Upper lobe of right lung (tissue), 1 donor: ENCODE measurements at regions not wholly inside any gene's neighbourhood (a gene's known extent, or its start where the extent isn't known, plus 50 kb on each side); places are given as distances from the start of the nearest gene placed in this dataset.

Experiments used
- ATAC-seq: fragments of 200-7000 bp; cut with Tn5 transposase; one replicate; pipeline ENCODE4 v1.9.1; 2020; ENCODE audit warnings: mild to moderate bottlenecking, moderate library complexity
- DNase-seq: peaks from one replicate; pipeline ENCODE4 v3.0.0-alpha.2; 2020
- H3K27ac ChIP-seq: fragments of 200-600 bp; one replicate; pipeline ENCODE4 v1.8.0; 2022
- H3K27me3 ChIP-seq: fragments of 200-600 bp; one replicate; pipeline ENCODE4 v1.8.0; 2022; ENCODE audit warnings: mild to moderate bottlenecking
- H3K36me3 ChIP-seq: fragments of 200-600 bp; one replicate; pipeline ENCODE4 v1.8.0; 2022
- H3K4me1 ChIP-seq: fragments of 200-600 bp; one replicate; pipeline ENCODE4 v1.8.0; 2022
- H3K4me3 ChIP-seq: fragments of 200-600 bp; one replicate; pipeline ENCODE4 v1.8.0; 2022; ENCODE audit warnings: mild to moderate bottlenecking
- H3K9me3 ChIP-seq: fragments of 200-600 bp; one replicate; pipeline ENCODE4 v1.8.0; 2022
- intact Hi-C: fragments of 100-400 bp; cut with DNase I; formaldehyde crosslinking; loops from one replicate; pipeline ENCODE4 v1.11.0; 2022
- TF ChIP-seq, protein P1 (sequence below): fragments of 200-600 bp; IDR thresholded peaks from one replicate; pipeline ENCODE4 v1.8.0; 2022; ENCODE audit warnings: antibody characterized with exemption
- donor health status: DM: no; HTN: yes; CAD: no; lungs with severe emphysema.

DNA sequence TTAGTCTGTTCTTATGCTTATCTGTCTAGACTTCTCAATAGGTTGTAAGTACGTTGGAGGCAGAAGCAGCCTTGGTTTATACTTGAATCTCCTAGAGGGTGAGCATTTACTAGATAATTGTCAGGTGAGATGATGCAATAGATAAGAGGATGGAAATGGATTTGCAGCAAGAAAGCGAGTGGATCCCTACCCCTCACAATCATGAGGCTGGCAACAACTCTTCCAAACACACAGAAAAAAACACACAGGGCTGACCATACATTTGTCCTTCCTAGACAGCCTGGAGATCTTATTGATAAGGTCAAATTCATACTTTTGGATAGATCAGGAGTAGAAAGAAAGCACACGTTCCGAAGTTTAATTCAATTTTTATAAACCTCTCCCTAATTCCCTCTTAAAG, 481.4 kb upstream of the CAMK1G start:
- H3K4me1 ChIP-seq: no peaks in the 10 kb centered on the region
- no peak overlapping the region for H3K4me3 ChIP-seq
- no peaks in the 10 kb centered on the region for H3K36me3 ChIP-seq
- ATAC-seq (no peak), DNase-seq (no peak)
- intact Hi-C loops: no loop called here
- TF ChIP-seq, protein P1, sequence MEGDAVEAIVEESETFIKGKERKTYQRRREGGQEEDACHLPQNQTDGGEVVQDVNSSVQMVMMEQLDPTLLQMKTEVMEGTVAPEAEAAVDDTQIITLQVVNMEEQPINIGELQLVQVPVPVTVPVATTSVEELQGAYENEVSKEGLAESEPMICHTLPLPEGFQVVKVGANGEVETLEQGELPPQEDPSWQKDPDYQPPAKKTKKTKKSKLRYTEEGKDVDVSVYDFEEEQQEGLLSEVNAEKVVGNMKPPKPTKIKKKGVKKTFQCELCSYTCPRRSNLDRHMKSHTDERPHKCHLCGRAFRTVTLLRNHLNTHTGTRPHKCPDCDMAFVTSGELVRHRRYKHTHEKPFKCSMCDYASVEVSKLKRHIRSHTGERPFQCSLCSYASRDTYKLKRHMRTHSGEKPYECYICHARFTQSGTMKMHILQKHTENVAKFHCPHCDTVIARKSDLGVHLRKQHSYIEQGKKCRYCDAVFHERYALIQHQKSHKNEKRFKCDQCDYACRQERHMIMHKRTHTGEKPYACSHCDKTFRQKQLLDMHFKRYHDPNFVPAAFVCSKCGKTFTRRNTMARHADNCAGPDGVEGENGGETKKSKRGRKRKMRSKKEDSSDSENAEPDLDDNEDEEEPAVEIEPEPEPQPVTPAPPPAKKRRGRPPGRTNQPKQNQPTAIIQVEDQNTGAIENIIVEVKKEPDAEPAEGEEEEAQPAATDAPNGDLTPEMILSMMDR: no peak
- no peak overlapping the region for H3K27ac ChIP-seq
- H3K27me3 ChIP-seq: no peaks in the 10 kb centered on the region
- H3K9me3 ChIP-seq: no peaks in the 10 kb centered on the region

DNA sequence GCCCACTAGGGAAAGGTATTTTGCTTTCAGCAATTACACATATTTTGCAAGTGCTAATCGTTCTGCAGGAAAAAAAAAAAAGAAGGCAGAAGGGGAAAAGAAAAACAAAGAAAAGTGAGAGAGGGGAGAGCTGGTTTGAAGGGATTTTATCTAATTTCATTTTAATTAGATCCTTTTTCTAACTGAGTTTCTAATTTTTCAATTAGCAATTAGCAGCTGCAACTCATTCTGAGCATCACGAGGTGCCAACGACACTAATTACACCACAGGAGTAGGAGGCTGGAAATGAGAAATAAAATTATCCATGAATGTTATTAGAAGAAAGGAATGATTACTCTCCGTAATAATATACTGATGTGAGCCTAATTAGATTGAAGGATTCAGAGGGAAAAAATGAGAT, 481.0 kb upstream of the CAMK1G start:
- H3K36me3 ChIP-seq: no peaks in the 10 kb centered on the region
- intact Hi-C loops: no loop called here
- DNase-seq (no peak), ATAC-seq (no peak)
- no peak overlapping the region for H3K27ac ChIP-seq
- no peaks in the 10 kb centered on the region for H3K4me1 ChIP-seq
- TF ChIP-seq, protein P1: no peak
- no peaks in the 10 kb centered on the region for H3K27me3 ChIP-seq
- no peaks in the 10 kb centered on the region for H3K9me3 ChIP-seq
- no peak overlapping the region for H3K4me3 ChIP-seq

DNA sequence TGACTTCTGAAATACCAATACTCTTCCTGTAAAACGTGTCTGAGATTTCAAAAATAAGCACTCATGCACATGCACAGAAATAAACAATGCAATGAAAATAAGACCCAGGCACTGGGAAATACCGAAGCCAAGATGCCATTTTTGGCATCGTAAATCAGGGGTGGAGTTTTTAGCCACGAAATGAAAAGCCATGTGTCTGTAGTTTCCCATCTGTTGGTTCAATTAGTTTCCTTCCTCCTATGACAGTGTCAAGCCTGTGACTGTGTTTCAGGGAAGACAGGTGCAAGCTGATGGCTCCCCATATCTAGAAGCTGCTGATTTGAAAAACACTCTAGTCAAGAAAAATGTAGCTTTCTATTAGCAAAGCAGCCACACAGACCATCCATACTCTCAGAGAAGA, 480.4 kb upstream of the CAMK1G start:
- H3K4me1 ChIP-seq: no peaks in the 10 kb centered on the region
- no peaks in the 10 kb centered on the region for H3K9me3 ChIP-seq
- no peaks in the 10 kb centered on the region for H3K36me3 ChIP-seq
- no peak overlapping the region for H3K27ac ChIP-seq
- DNase-seq: no peak
- ATAC-seq: no peak
- intact Hi-C loops: no loop called here
- no peaks in the 10 kb centered on the region for H3K27me3 ChIP-seq
- no peak overlapping the region for H3K4me3 ChIP-seq
- TF ChIP-seq, protein P1: no peak

DNA sequence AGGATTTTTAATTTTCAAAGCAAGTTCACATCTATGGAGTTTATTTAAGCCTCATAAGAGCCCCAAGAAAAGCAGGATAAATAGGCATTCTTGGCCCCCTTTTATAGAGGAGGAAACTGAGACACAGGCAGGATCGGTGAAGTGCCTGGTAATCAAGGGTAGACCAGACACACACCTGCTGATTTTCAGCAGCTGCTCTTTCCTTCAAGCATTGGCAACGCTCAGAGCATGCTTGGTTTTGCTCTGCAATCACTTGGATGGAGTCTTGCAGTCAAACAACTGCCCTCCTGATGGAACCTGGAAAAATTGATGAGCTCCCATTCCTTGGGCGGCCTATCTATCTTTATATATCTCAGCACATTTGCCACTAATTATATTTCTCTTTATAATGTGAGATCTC, 478.9 kb upstream of the CAMK1G start:
- Histone ChIP-seq H3K27ac (no peak overlapping the region), H3K36me3 (no peaks in the 10 kb centered on the region), H3K9me3 (no peaks in the 10 kb centered on the region), H3K4me3 (no peak overlapping the region), H3K27me3 (no peaks in the 10 kb centered on the region), H3K4me1 (no peaks in the 10 kb centered on the region)
- intact Hi-C loops: no loop called here
- ATAC-seq (no peak), DNase-seq (no peak)
- TF ChIP-seq, protein P1: no peak

DNA sequence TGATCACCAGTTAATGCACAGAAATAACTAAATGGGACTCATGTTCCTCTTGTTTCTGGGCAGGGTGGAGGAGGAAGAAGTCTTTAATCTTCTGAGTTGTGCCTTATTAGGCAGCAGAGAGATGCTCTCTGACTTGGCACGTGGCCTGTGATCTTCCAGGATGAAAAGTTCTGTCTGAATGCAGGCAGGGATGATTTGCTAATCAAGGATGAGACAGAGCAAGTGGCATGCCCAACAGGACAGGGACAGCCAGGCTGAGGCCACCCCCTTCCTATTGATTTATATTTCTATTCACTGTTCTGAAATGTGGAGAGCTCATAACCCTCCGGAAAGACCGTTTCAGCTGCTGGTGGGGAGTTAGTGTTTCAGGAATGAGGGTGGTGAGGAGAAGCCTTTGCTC, 477.8 kb upstream of the CAMK1G start:
- no peaks in the 10 kb centered on the region for H3K27me3 ChIP-seq
- no peak for DNase-seq
- H3K9me3 ChIP-seq: no peaks in the 10 kb centered on the region
- no peaks in the 10 kb centered on the region for H3K4me1 ChIP-seq
- intact Hi-C loops: no loop called here
- no peaks in the 10 kb centered on the region for H3K36me3 ChIP-seq
- ATAC-seq: no peak
- no peak overlapping the region for H3K4me3 ChIP-seq
- H3K27ac ChIP-seq: no peak overlapping the region
- TF ChIP-seq, protein P1: no peak

DNA sequence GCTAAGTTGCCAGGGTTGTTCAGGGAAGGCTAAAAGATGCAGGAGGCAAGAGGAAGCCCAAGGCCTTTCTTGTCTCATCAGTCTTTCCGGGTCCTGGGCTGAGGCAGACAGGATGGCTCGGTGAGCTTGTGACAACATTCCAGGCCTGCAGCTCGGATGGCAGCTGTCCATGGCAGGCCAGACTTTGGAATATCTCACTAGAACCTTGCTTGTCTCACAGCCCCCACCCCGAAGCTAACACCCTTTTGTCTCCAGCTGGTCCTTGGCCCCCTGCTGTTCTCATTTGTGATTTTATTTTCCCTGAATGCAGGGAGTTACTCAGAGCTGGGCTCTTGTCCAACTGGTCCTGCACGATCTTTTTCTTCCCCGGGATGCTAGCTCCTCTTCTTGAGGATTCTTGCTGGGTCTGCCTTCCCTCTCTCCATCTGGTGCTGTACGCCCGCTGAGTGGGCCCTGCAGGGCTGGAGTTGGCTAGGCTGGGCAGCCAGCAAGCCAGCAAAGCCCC, 477.2 kb upstream of the CAMK1G start:
- H3K36me3 ChIP-seq: no peaks in the 10 kb centered on the region
- H3K4me1 ChIP-seq: no peaks in the 10 kb centered on the region
- H3K27ac ChIP-seq: no peak overlapping the region
- no peaks in the 10 kb centered on the region for H3K27me3 ChIP-seq
- no peak for DNase-seq
- intact Hi-C loops: no loop called here
- no peak overlapping the region for H3K4me3 ChIP-seq
- ATAC-seq: no peak
- H3K9me3 ChIP-seq: no peaks in the 10 kb centered on the region
- TF ChIP-seq, protein P1: no peak
